OCI-LY3 (cell line): ENCODE measurements at regions not wholly inside any gene's neighbourhood (a gene's known extent, or its start where the extent isn't known, plus 50 kb on each side); places are given as distances from the start of the nearest gene placed in this dataset.

Source experiments
- CTCF ChIP-seq: fragments of 200-600, 300-600 bp; sonication (generic); IDR thresholded peaks from 2 replicates; pipeline ENCODE4 v1.5.1; 2014; ENCODE audit warnings: antibody characterized with exemption, low read length, low read depth
- EZH2phosphoT487 ChIP-seq: fragments of 200-600 bp; shearing (Covaris generic); IDR thresholded peaks from 2 replicates; pipeline ENCODE4 v1.6.1; 2018; ENCODE audit warnings: antibody characterized with exemption, mixed run types, low read depth

GRCh38 chr2:53231908-53232307 lies 535.7 kb upstream of the CHAC2 start:
- TF ChIP-seq CTCF (no peak), EZH2phosphoT487 (no peak)
